ENCODE measurements at regions not wholly inside any gene's neighbourhood (a gene's known extent, or its start where the extent isn't known, plus 50 kb on each side); places are given as distances from the start of the nearest gene placed in this dataset.

GRCh38 chr4:35201403-35201802 is 1042.9 kb downstream of the ARAP2 start:
- intact Hi-C loops (cut with DNase I; ENCODE audit: low total_unique reads) = no loop called here
- no peak overlapping the region for H3K4me3 ChIP-seq
- H3K4me1 ChIP-seq = no peaks in the 10 kb centered on the region
- H3K9me3 ChIP-seq = no peaks in the 10 kb centered on the region
- in situ Hi-C loops (cut with MboI; ENCODE audit: low sequenced_read_pairs in 4 of 4) = loop anchor here in 1 of 4 donors (25.0 kb wide), 1 partner anchor 111 kb away; no protein-coding TSS in a partner anchor
- TF ChIP-seq POLR2A (IDR thresholded peaks at IDR 0.05) (no peak), CTCF (IDR thresholded peaks at IDR 0.05 in 4 of 5, conservative IDR thresholded peaks at IDR 0.05 in 1 of 5) (no peak)
- H3K27me3 ChIP-seq = no peaks in the 10 kb centered on the region
- no peaks in the 10 kb centered on the region for H3K36me3 ChIP-seq
- ATAC-seq (no peak), DNase-seq (no peak)
- no peak overlapping the region for H3K27ac ChIP-seq

GRCh38 chr4:35216636-35217035 is 1027.7 kb downstream of the ARAP2 start:
- H3K4me3 ChIP-seq = no peak overlapping the region
- TF ChIP-seq CTCF (IDR thresholded peaks at IDR 0.05 in 4 of 5, conservative IDR thresholded peaks at IDR 0.05 in 1 of 5) = no peak
- no peak for TF ChIP-seq POLR2A (IDR thresholded peaks at IDR 0.05)
- in situ Hi-C loops (cut with MboI; ENCODE audit: low sequenced_read_pairs in 4 of 4) (loop anchor here in 1 of 4 donors (25.0 kb wide), 1 partner anchor 96 kb away; no protein-coding TSS in a partner anchor), intact Hi-C loops (cut with DNase I; ENCODE audit: low total_unique reads) (no loop called here)
- no peaks in the 10 kb centered on the region for H3K4me1 ChIP-seq
- H3K36me3 ChIP-seq = no peaks in the 10 kb centered on the region
- H3K27me3 ChIP-seq = no peaks in the 10 kb centered on the region
- H3K27ac ChIP-seq = no peak overlapping the region
- DNase-seq (no peak), ATAC-seq (no peak)
- no peaks in the 10 kb centered on the region for H3K9me3 ChIP-seq

- Histone ChIP-seq H3K27ac (no peak overlapping the region), H3K27me3 (no peaks in the 10 kb centered on the region), H3K9me3 (no peaks in the 10 kb centered on the region), H3K36me3 (no peaks in the 10 kb centered on the region), H3K4me3 (no peak overlapping the region), H3K4me1 (no peaks in the 10 kb centered on the region)
- ATAC-seq = no peak
- in situ Hi-C loops (cut with MboI; ENCODE audit: low sequenced_read_pairs in 4 of 4) (loop anchor here in 1 of 4 donors (25.0 kb wide), 1 partner anchor 95 kb away; no protein-coding TSS in a partner anchor), intact Hi-C loops (cut with DNase I; ENCODE audit: low total_unique reads) (no loop called here)
- DNase-seq = no peak
- TF ChIP-seq POLR2A (IDR thresholded peaks at IDR 0.05) (no peak), CTCF (IDR thresholded peaks at IDR 0.05 in 4 of 5, conservative IDR thresholded peaks at IDR 0.05 in 1 of 5) (no peak)
These were observed 1027.0 kb downstream of the ARAP2 start for GRCh38 chr4:35217331-35217730.

- DNase-seq (no peak), ATAC-seq (no peak)
- intact Hi-C loops (cut with DNase I; ENCODE audit: low total_unique reads) (no loop called here), in situ Hi-C loops (cut with MboI; ENCODE audit: low sequenced_read_pairs in 4 of 4) (no loop called here)
- Histone ChIP-seq H3K27me3 (no peaks in the 10 kb centered on the region), H3K36me3 (no peaks in the 10 kb centered on the region), H3K27ac (no peak overlapping the region), H3K4me1 (no peaks in the 10 kb centered on the region), H3K9me3 (no peaks in the 10 kb centered on the region), H3K4me3 (no peak overlapping the region)
- TF ChIP-seq CTCF (IDR thresholded peaks at IDR 0.05 in 4 of 5, conservative IDR thresholded peaks at IDR 0.05 in 1 of 5) (no peak), POLR2A (IDR thresholded peaks at IDR 0.05) (no peak)
These were observed 1016.0 kb downstream of the ARAP2 start for GRCh38 chr4:35228313-35228712.

- intact Hi-C loops (cut with DNase I; ENCODE audit: low total_unique reads) = no loop called here
- H3K36me3 ChIP-seq = no peaks in the 10 kb centered on the region
- no peak overlapping the region for H3K27ac ChIP-seq
- ATAC-seq (no peak), DNase-seq (no peak)
- no peaks in the 10 kb centered on the region for H3K27me3 ChIP-seq
- H3K9me3 ChIP-seq = no peaks in the 10 kb centered on the region
- no peak for TF ChIP-seq POLR2A (IDR thresholded peaks at IDR 0.05)
- no peak for TF ChIP-seq CTCF (IDR thresholded peaks at IDR 0.05 in 4 of 5, conservative IDR thresholded peaks at IDR 0.05 in 1 of 5)
- no peaks in the 10 kb centered on the region for H3K4me1 ChIP-seq
- H3K4me3 ChIP-seq = no peak overlapping the region
- in situ Hi-C loops (cut with MboI; ENCODE audit: low sequenced_read_pairs in 4 of 4) = no loop called here
These were observed 1015.3 kb downstream of the ARAP2 start for GRCh38 chr4:35229021-35229420.
